Nephron progenitor cell (in vitro differentiated cells): ENCODE measurements at regions not wholly inside any gene's neighbourhood (a gene's known extent, or its start where the extent isn't known, plus 50 kb on each side); places are given as distances from the start of the nearest gene placed in this dataset.

Experiments used
- DNase-seq: peaks from one replicate; pipeline ENCODE4 v3.0.0; 2021
- H3K27ac Mint-ChIP-seq: 2 replicates; pipeline ENCODE4 v1.8.0; 2021; ENCODE audit warnings: mild to moderate bottlenecking, moderate library complexity, mixed read lengths
- H3K27me3 Mint-ChIP-seq: 2 replicates; pipeline ENCODE4 v1.8.0; 2021; ENCODE audit warnings: mild to moderate bottlenecking, low read depth, mixed read lengths; ENCODE audit not compliant: poor library complexity
- H3K36me3 Mint-ChIP-seq: 2 replicates; pipeline ENCODE4 v1.8.0; 2021; ENCODE audit warnings: low read depth, mixed read lengths
- H3K4me1 Mint-ChIP-seq: 2 replicates; pipeline ENCODE4 v1.8.0; 2021; ENCODE audit warnings: mixed read lengths
- H3K4me3 Mint-ChIP-seq: 2 replicates; pipeline ENCODE4 v1.8.0; 2021; ENCODE audit warnings: mild to moderate bottlenecking, moderate library complexity, mixed read lengths
- H3K9me3 Mint-ChIP-seq: 2 replicates; pipeline ENCODE4 v1.8.0; 2021; ENCODE audit warnings: mild to moderate bottlenecking, moderate library complexity, mixed read lengths
- CTCF ChIP-seq: fragments of 200-600 bp; sonication (generic); IDR thresholded peaks from 2 replicates; pipeline ENCODE4 v1.5.0; 2021; ENCODE audit warnings: antibody characterized with exemption

DNA sequence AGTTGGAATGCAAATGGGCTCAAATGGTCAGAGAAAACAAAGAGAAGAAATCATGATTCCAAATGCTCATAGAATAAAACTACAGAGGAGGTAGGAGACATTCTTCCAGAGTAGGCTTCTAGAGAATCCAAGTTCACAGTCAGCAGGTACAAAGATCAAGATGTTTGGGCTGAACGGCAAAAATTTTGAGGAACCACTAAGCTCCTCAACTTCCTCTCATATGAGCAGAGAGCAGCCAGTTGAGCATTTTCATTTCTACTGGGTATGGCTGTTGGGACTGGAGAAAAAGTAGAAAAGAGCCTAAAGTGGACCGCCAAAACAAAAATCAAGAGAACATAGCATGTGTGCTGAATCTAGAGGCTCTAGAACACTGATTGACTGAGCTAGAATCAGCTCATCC, 73.8 kb upstream of the ARID2 start:
- TF ChIP-seq CTCF: no peak
- no peak overlapping the region for H3K4me3 Mint-ChIP-seq
- no peaks in the 10 kb centered on the region for H3K27me3 Mint-ChIP-seq

DNA sequence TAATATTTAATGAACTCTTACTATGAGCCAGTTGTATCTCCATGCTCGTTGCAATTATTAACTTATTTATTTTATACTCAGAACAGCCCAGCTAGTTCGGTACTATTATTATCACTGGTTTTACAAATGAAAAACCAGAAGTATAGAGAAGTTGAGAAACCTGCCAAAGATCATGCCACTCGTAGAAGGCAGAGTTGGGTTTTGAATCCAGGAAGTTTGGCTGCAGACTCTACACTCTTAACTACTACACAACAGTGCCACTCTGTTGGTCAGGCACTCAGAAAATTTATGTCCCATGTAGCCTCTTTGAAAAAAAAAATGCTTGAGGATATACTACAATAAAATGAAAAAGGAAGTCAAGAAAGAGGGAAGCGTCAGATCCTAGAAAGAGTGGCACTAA, 71.5 kb upstream of the ARID2 start:
- no peak overlapping the region for H3K27ac Mint-ChIP-seq
- peaks cover 4% of the 10 kb centered on the region for H3K27me3 Mint-ChIP-seq
- no peaks in the 10 kb centered on the region for H3K4me1 Mint-ChIP-seq
- no peak for TF ChIP-seq CTCF
- H3K36me3 Mint-ChIP-seq: no peaks in the 10 kb centered on the region
- no peak overlapping the region for H3K4me3 Mint-ChIP-seq
- no peaks in the 10 kb centered on the region for H3K9me3 Mint-ChIP-seq
- no peak for DNase-seq

More for the DNA sequence above, 73.8 kb upstream of the ARID2 start:
- Mint-ChIP-seq H3K9me3 (no peaks in the 10 kb centered on the region), H3K27ac (no peak overlapping the region), H3K4me1 (no peaks in the 10 kb centered on the region), H3K36me3 (no peaks in the 10 kb centered on the region)
- no peak for DNase-seq

DNA sequence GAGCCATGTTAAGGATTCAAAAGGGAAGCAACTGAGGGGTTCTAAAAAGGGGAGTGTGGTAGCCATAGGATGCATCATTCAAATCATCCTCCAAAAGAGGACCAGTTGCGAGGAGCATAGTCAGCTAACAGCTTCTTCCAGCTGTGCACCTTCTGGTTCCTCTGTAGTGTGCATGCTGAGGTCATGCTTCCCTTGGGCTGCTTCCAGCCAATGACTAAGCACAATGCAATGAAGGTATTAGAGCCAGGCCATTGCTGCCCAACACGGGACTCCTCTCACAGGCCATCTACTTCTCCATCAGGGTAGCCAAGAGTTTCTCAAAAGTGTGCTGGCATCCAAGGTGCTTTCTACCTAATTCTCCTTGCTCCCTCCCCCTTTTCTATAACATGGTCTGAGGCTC, 69.2 kb upstream of the ARID2 start:
- Mint-ChIP-seq H3K4me1 (no peaks in the 10 kb centered on the region), H3K27ac (no peak overlapping the region), H3K36me3 (no peaks in the 10 kb centered on the region), H3K9me3 (no peaks in the 10 kb centered on the region), H3K27me3 (peaks cover 4% of the 10 kb centered on the region), H3K4me3 (no peak overlapping the region)
- no peak for TF ChIP-seq CTCF
- DNase-seq: no peak

- H3K36me3 Mint-ChIP-seq: no peaks in the 10 kb centered on the region
- H3K9me3 Mint-ChIP-seq: no peaks in the 10 kb centered on the region
- H3K27me3 Mint-ChIP-seq: peaks cover 7% of the 10 kb centered on the region
- no peak for TF ChIP-seq CTCF
- no peak overlapping the region for H3K4me3 Mint-ChIP-seq
- no peak overlapping the region for H3K27ac Mint-ChIP-seq
- H3K4me1 Mint-ChIP-seq: no peaks in the 10 kb centered on the region
- no peak for DNase-seq
Measured at GRCh38 chr12:45663455-45663854, 66.1 kb upstream of the ARID2 start.

DNA sequence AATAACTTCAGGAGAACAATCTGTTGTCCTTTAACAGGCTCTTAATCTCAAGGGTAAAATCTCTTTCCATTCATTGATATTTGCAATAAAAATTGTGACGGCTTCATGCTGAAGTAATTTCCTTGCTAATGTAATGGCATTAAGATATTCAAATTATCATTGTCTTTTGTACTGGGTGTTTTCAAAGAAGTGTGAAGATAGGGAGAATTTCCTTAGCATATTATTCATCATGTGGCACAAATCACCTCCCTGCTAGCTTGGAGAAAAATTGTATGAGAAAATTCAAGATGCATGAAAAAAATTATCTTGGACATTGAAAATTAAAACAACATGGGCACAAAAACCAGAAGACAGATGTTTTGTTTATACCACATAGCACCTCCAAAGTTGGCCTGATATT, 63.6 kb upstream of the ARID2 start:
- TF ChIP-seq CTCF: no peak
- no peaks in the 10 kb centered on the region for H3K36me3 Mint-ChIP-seq
- DNase-seq: no peak
- H3K4me3 Mint-ChIP-seq: no peak overlapping the region
- no peaks in the 10 kb centered on the region for H3K4me1 Mint-ChIP-seq
- no peak overlapping the region for H3K27ac Mint-ChIP-seq
- H3K9me3 Mint-ChIP-seq: no peaks in the 10 kb centered on the region
- H3K27me3 Mint-ChIP-seq: peaks cover 7% of the 10 kb centered on the region

GRCh38 chr12:45666396-45666795, 63.1 kb upstream of the ARID2 start:
- no peak for TF ChIP-seq CTCF
- no peak overlapping the region for H3K4me3 Mint-ChIP-seq
- no peaks in the 10 kb centered on the region for H3K9me3 Mint-ChIP-seq
- no peaks in the 10 kb centered on the region for H3K4me1 Mint-ChIP-seq
- no peak for DNase-seq
- no peak overlapping the region for H3K27ac Mint-ChIP-seq
- H3K36me3 Mint-ChIP-seq: no peaks in the 10 kb centered on the region
- peaks cover 7% of the 10 kb centered on the region for H3K27me3 Mint-ChIP-seq
